ENCODE measurements at regions not wholly inside any gene's neighbourhood (a gene's known extent, or its start where the extent isn't known, plus 50 kb on each side); places are given as distances from the start of the nearest gene placed in this dataset.
"Not testable (repeated sequence)": the region's sequence is repeated elsewhere in the genome, so short reads cannot be mapped to it uniquely, and the experiment has no call there.

DNA sequence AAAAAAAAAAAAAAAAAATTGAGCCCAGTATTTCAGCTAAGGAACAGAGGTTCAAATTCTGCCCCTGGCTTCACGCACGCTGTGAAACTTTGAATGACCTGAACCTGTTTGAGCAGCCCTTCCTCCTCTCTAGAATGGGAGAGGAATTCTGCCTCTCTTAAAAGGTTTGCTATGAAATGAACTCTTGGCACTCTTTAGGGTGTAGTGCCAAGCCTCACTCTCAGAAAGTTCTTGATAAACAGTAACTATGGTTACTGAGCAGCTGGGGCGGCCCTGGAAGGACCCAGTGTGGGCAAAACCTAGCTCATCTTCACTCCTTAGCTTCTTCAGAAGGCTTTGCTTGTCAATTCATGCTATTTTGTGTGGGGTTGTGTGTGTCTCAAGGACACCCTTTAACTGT, 73.7 kb downstream of the GEMIN8 start:
- no peak for DNase-seq (ENCODE audit: low read depth, low spot score)

DNA sequence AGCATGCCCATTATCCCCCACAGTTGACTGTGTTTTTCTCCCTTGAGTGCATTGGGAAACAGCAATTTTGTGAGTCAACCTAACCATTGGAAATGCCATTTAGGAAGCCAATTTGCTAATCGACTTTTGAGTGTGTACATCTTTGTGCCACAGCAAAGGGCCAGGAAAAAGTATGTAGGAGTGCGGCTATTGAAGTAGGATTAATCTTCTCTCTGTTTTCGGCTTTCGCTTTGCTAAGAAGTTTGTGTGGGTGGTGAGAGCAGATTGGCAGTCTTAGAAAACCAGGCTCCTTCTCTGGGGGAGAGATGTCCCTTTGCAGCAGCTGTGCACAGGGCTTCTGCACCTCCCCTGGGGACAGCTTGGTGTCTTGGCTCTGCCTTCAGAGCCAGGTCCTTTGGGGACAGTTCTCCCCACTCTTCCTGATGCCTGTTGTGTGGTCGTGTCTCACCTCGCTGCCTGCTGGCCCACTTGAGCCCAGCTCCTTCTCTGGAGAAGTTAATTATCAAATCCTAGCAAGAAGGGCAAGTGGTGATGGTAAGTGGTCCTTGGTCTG, 74.5 kb downstream of the GEMIN8 start:
- no peak for DNase-seq (ENCODE audit: low read depth, low spot score)

GRCh38 chrX:13952581-13952980, 77.1 kb downstream of the GEMIN8 start:
- DNase-seq (ENCODE audit: low read depth, low spot score) = no peak

DNA sequence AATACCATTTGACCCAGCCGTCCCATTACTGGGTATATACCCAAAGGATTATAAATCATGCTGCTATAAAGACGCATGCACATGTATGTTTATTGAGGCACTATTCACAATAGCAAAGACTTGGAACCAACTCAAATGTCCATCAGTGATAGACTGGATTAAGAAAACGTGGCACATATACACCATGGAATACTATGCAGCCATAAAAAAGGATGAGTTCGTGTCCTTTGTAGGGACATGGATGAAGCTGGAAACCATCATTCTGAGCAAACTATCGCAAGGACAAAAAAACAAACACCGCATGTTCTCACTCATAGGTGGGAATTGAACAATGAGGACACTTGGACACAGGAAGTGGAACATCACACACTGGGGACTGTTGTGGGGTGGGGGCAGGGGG, 83.5 kb downstream of the GEMIN8 start:
- not testable (repeated sequence) for DNase-seq (ENCODE audit: low read depth, low spot score)

GRCh38 chrX:13945787-13946186, 83.9 kb downstream of the GEMIN8 start:
- not testable (repeated sequence) for DNase-seq (ENCODE audit: low read depth, low spot score)

DNA sequence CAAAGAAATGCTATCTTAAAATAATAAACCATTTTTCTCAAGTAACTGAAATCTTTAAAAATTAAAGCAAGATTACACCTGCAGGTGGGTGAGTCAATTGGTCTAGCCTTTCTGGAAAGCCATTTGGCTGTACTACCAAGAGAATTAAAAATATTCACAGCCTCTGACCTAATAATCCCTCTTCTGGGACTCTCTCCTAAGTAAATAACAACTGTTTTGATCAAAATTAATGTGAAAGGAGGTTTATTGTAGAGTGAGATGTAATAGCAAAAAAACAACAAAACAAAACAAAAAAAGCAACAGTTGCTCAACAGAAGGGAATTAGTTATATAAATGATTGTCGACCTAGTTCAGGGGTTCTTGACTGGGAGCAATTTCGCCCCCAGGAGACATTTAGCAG, 89.0 kb downstream of the GEMIN8 start:
- no peak for DNase-seq (ENCODE audit: low read depth, low spot score)

- no peak for DNase-seq (ENCODE audit: low read depth, low spot score)
These were observed 89.7 kb downstream of the GEMIN8 start for GRCh38 chrX:13939741-13940597.

- no peak for DNase-seq (ENCODE audit: low read depth, low spot score)
These were observed 90.7 kb downstream of the GEMIN8 start for GRCh38 chrX:13938829-13939530.

GRCh38 chrX:13938051-13938828, 91.5 kb downstream of the GEMIN8 start:
- no peak for DNase-seq (ENCODE audit: low read depth, low spot score)

DNA sequence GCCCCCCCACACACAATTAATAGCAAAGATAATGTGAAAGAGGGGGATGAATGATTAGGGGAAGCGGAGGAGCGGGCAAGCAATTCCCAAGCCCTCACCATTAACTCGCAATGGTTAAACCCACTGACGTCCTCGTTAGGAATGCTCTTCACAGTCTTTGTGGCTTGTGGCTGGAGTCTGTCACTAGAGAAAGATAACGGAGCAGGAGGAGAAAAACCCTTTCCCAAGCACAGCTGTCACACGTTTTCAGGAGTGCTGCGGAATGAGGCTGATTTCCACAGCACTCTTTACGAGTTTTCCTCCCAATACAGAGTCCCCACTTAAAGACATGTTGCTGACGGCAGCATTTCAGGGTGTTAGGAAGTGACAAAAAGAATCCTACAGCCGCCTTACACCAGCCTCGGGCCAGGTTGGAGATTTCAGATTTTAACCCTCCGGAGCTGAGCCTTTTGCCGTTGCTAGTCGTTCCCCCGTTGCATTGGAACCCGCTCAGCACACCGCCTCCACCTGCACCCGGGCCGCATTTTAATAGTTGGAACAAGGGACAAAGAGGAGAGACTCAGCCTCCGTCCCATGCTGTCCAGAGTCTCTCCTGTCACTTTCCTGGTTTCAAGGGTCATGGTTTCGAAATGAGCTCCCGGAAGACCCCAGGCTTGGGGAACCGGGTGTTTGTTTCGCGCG, 92.2 kb downstream of the GEMIN8 start:
- DNase-seq (ENCODE audit: low read depth, low spot score) = no peak

DNA sequence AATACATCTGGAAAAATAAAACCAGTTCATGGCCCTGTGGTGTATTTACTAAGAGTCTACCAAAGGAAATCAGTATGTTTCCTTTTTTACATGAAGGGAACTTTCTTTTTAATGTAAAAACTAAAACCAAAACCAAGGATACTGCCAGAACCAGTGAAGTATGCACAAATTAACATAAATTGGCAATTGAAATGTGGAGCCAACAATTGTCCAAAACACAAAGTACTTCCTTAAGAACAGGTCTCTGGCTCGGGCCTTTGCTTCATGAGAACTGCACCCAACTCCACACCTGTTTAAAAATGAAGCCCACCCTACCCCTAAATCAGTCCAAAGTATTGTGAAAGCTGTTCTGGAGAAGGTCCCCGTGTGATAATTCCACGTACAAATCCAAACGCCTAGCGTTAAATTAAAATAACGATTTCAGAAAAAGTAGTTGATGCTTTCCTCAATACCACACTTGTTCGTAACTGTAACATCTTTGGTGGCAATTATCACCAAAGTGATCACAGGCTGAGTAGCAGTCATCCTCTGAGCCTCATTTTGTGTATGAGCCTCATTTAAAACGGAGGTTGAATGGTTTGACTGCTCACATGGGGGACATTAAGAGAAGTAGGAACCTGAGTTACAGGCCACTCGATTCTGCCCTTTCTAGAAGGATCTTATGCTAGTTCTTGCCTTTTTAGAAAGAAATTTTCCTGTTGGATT, 93.0 kb downstream of the GEMIN8 start:
- DNase-seq (ENCODE audit: low read depth, low spot score) = no peak

GRCh38 chrX:13934731-13935130, 95.0 kb downstream of the GEMIN8 start:
- no peak for DNase-seq (ENCODE audit: low read depth, low spot score)

GRCh38 chrX:13933851-13934250, 95.8 kb downstream of the GEMIN8 start:
- no peak for DNase-seq (ENCODE audit: low read depth, low spot score)

GRCh38 chrX:13933352-13933751, 96.3 kb downstream of the GEMIN8 start:
- no peak for DNase-seq (ENCODE audit: low read depth, low spot score)

- no peak for DNase-seq (ENCODE audit: low read depth, low spot score)
These were observed 97.3 kb downstream of the GEMIN8 start for GRCh38 chrX:13932416-13932815.

GRCh38 chrX:13927175-13927574, 102.5 kb downstream of the GEMIN8 start:
- DNase-seq (ENCODE audit: low read depth, low spot score) = no peak

DNA sequence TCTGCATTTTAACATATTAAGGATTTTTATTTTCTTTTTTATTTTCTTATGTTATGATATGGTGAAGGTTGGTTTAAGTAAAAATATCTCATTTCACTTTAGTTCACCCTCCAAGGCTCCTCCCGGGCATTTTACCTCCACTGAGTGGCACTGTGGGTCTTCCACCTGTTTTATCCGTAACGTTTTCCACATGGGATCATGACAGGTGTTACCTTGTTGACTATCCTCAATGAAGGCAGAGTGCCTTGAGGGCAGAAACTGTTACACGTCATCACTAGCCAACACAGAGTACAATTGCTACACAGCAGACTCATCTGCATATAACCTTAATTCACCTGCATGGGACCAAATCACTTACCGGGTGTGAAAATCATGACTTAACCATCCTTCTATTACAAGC, 105.8 kb downstream of the GEMIN8 start:
- no peak for DNase-seq (ENCODE audit: low read depth, low spot score)

GRCh38 chrX:13923289-13923688, 106.4 kb upstream of the GPM6B start:
- no peak for DNase-seq (ENCODE audit: low read depth, low spot score)

GRCh38 chrX:13917507-13917906, 100.6 kb upstream of the GPM6B start:
- DNase-seq (ENCODE audit: low read depth, low spot score) = no peak

GRCh38 chrX:13911586-13911985, 94.7 kb upstream of the GPM6B start:
- no peak for DNase-seq (ENCODE audit: low read depth, low spot score)

GRCh38 chrX:13906093-13906492, 89.2 kb upstream of the GPM6B start:
- DNase-seq (ENCODE audit: low read depth, low spot score) = no peak
